Gastrocnemius medialis (tissue), 4 donors: ENCODE measurements at regions not wholly inside any gene's neighbourhood (a gene's known extent, or its start where the extent isn't known, plus 50 kb on each side); places are given as distances from the start of the nearest gene placed in this dataset.

Experiments
- POLR2A ChIP-seq, 2 donors: fragments of 450-650 bp; IDR thresholded peaks; one replicate each; pipeline ENCODE4 v1.6.1; 2017; ENCODE audit warnings: antibody characterized with exemption in 2 of 2, mild to moderate bottlenecking in 2 of 2, moderate library complexity in 2 of 2
- TF ChIP-seq, protein P1 (sequence below), 5 experiments: fragments of 450-650 bp in 3 of 5; fragments of 200-600 bp in 2 of 5; sonication (generic) in 2 of 5; IDR thresholded peaks in 4 of 5; conservative IDR thresholded peaks in 1 of 5; 1 replicate in 4 of 5; 2 replicates in 1 of 5; pipeline ENCODE4 v1.5.1; 2016 to 2019; ENCODE audit warnings: antibody characterized with exemption in 5 of 5, mild to moderate bottlenecking in 3 of 5, moderate library complexity in 3 of 5

DNA sequence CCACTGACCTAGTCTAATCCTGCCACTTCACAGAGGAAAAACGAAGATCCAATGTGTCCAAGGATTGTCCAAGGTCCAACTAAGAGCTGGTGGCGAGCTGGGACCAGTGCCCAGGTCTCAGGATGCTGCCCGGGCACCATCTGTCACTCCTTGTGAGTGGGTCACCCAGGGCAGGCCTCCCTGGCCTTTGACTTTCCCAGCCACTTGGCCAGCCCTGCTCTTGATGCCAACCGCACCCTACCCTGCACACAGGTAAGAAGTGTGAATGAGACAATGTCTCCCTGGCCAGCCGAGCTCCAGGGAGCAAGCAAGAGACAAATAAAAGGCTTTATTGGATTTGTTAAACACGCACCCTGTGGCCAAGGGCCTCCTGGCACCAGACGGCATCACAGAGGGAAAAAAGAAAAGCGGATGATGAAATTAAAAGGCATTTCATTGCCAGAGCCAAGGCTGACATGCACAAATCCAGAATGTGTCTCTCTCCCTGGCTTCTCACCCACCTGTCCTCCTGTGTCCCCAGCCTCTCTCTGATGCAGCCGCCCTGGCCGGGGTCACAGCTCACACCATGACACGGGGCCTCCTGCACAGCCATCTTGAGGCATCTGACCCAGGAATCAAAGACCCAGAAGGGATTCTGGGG lies 72.8 kb downstream of the CAMK2N1 start:
- TF ChIP-seq, protein P1, sequence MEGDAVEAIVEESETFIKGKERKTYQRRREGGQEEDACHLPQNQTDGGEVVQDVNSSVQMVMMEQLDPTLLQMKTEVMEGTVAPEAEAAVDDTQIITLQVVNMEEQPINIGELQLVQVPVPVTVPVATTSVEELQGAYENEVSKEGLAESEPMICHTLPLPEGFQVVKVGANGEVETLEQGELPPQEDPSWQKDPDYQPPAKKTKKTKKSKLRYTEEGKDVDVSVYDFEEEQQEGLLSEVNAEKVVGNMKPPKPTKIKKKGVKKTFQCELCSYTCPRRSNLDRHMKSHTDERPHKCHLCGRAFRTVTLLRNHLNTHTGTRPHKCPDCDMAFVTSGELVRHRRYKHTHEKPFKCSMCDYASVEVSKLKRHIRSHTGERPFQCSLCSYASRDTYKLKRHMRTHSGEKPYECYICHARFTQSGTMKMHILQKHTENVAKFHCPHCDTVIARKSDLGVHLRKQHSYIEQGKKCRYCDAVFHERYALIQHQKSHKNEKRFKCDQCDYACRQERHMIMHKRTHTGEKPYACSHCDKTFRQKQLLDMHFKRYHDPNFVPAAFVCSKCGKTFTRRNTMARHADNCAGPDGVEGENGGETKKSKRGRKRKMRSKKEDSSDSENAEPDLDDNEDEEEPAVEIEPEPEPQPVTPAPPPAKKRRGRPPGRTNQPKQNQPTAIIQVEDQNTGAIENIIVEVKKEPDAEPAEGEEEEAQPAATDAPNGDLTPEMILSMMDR (IDR thresholded peaks at IDR 0.05 in 4 of 5, conservative IDR thresholded peaks at IDR 0.05 in 1 of 5): no peak
- no peak for TF ChIP-seq POLR2A (IDR thresholded peaks at IDR 0.05)
